KMS-11 (cell line): ENCODE measurements at regions not wholly inside any gene's neighbourhood (a gene's known extent, or its start where the extent isn't known, plus 50 kb on each side); places are given as distances from the start of the nearest gene placed in this dataset.

ENCODE experiments used
- H2AFZ ChIP-seq: fragments of 200-600 bp; sonication (generic); 2 replicates; pipeline ENCODE4 v1.6.1; 2016; ENCODE audit warnings: antibody characterized with exemption, mixed run types, low read depth
- H3K27ac ChIP-seq: fragments of 200-600 bp; sonication (generic); 2 replicates; pipeline ENCODE4 v1.6.1; 2016; ENCODE audit warnings: mild to moderate bottlenecking, mixed run types
- H3K27me3 ChIP-seq: fragments of 200-600 bp; sonication (generic); 2 replicates; pipeline ENCODE4 v1.6.1; 2017; ENCODE audit warnings: mild to moderate bottlenecking, low read depth, mixed run types, moderate library complexity; ENCODE audit not compliant: insufficient read depth
- H3K36me3 ChIP-seq: fragments of 200-600 bp; sonication (generic); 2 replicates; pipeline ENCODE4 v1.6.1; 2017; ENCODE audit warnings: mild to moderate bottlenecking, mixed run types; ENCODE audit not compliant: insufficient read depth
- H3K4me1 ChIP-seq: fragments of 200-600 bp; sonication (generic); 2 replicates; pipeline ENCODE4 v1.6.1; 2016; ENCODE audit warnings: mild to moderate bottlenecking, low read depth, mixed run types; ENCODE audit not compliant: poor library complexity, severe bottlenecking
- H3K4me2 ChIP-seq: fragments of 200-600 bp; sonication (generic); 2 replicates; pipeline ENCODE4 v1.7.0; 2016; ENCODE audit warnings: mild to moderate bottlenecking, mixed run types
- H3K4me3 ChIP-seq: fragments of 200-600 bp; sonication (generic); IDR thresholded peaks from 2 replicates; pipeline ENCODE4 v1.6.1; 2017; ENCODE audit warnings: low read depth, low read length, mixed read lengths; ENCODE audit not compliant: insufficient read depth
- H3K79me2 ChIP-seq: fragments of 200-600 bp; sonication (generic); 2 replicates; pipeline ENCODE4 v1.6.1; 2016; ENCODE audit warnings: low read depth, mixed run types; ENCODE audit not compliant: insufficient read depth
- H3K9ac ChIP-seq: fragments of 200-600 bp; sonication (generic); 2 replicates; pipeline ENCODE4 v1.6.1; 2016; ENCODE audit warnings: mild to moderate bottlenecking, mixed run types
- H4K20me1 ChIP-seq: fragments of 200-600 bp; sonication (generic); 2 replicates; pipeline ENCODE4 v1.6.1; 2016; ENCODE audit warnings: mild to moderate bottlenecking, mixed run types; ENCODE audit not compliant: insufficient read depth
- TF ChIP-seq, protein P1 (sequence below): fragments of 200-600 bp; sonication (generic); conservative IDR thresholded peaks from 2 replicates; pipeline ENCODE4 v1.6.1; 2017; ENCODE audit warnings: low read depth, mild to moderate bottlenecking, antibody characterized with exemption, low read length, moderate library complexity, mixed read lengths

DNA sequence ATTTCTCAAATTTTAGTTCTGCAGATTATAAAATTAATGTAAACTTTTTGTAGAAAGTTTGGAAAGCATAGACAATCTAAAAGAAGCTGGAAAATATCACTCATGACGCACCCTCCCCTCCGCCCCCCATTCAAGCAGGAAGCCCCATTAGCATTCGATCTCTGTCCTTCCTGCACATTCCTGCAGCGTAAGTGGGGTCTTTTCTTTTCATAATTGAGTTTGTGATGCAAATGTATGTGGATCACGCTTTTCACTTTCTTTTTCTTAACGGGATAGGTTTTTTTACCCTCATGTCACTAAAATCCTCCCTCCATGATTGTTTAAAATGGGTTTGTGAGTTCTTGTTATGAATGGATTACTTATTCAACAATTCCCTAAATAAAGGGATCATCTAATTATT lies 181.7 kb upstream of the HDAC4 start:
- no peaks in the 10 kb centered on the region for H4K20me1 ChIP-seq
- H3K79me2 ChIP-seq, result no peaks in the 10 kb centered on the region
- no peaks in the 10 kb centered on the region for H3K36me3 ChIP-seq
- no peak overlapping the region for H3K27ac ChIP-seq
- H2AFZ ChIP-seq, result no peak overlapping the region
- peaks cover 17% of the 10 kb centered on the region; the same call in 1 of the 2 replicates for H3K27me3 ChIP-seq
- TF ChIP-seq, protein P1, sequence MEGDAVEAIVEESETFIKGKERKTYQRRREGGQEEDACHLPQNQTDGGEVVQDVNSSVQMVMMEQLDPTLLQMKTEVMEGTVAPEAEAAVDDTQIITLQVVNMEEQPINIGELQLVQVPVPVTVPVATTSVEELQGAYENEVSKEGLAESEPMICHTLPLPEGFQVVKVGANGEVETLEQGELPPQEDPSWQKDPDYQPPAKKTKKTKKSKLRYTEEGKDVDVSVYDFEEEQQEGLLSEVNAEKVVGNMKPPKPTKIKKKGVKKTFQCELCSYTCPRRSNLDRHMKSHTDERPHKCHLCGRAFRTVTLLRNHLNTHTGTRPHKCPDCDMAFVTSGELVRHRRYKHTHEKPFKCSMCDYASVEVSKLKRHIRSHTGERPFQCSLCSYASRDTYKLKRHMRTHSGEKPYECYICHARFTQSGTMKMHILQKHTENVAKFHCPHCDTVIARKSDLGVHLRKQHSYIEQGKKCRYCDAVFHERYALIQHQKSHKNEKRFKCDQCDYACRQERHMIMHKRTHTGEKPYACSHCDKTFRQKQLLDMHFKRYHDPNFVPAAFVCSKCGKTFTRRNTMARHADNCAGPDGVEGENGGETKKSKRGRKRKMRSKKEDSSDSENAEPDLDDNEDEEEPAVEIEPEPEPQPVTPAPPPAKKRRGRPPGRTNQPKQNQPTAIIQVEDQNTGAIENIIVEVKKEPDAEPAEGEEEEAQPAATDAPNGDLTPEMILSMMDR, result no peak
- H3K4me3 ChIP-seq, result no peak overlapping the region
- no peak overlapping the region for H3K9ac ChIP-seq
- no peaks in the 10 kb centered on the region for H3K4me1 ChIP-seq
- no peak overlapping the region for H3K4me2 ChIP-seq

DNA sequence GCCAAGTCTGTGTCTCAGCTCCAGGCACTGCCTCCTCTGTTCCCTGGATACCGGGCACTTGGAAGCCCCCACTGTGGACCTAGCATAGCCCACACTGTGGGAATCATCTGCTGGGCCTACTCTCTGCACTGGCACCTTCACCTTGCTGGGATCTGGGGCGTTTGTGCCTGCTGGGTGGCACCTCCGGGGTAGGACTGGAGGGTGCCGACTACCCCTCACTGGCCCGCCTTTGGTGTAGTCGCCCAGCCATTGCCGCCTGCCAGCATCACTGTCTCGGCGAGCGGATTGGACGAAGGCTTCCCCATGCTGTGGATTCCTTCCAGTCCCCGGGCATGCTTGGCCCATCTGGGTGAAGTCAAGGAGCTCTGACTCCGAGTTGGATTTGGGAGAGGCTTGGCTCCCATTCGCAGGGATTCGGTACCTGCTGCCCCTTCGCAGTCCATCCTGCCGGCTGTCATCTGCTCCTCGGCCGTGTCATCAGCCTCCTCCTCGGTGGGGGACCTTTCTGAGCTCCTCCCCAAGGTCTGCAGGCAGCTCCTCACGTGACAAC lies 180.6 kb upstream of the HDAC4 start:
- Histone ChIP-seq H3K27me3 (peaks cover 25% of the 10 kb centered on the region; the same call in 1 of the 2 replicates), H4K20me1 (no peaks in the 10 kb centered on the region)

DNA sequence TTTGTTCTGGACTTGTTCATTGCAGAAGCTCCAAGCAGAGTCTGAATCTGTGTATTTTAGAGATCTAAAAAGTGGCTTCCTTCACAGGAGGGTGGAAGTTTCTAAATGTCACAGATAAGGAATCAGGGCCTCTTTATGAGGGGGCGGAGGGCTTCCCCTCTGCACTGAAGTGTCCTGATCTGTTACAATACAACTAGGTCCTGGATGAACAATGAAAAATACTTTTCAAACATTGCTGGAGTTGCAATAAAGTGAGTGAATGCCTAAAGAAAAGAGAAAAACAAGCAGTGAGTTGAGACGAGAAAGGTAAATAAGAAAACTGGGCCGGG lies 179.3 kb upstream of the HDAC4 start:
- H3K4me2 ChIP-seq, result no peak overlapping the region
- H3K79me2 ChIP-seq, result no peaks in the 10 kb centered on the region
- H3K4me1 ChIP-seq, result no peaks in the 10 kb centered on the region
- H3K4me3 ChIP-seq, result no peak overlapping the region
- no peaks in the 10 kb centered on the region for H4K20me1 ChIP-seq
- H3K27me3 ChIP-seq, result peaks cover 27% of the 10 kb centered on the region; the same call in 1 of the 2 replicates
- no peaks in the 10 kb centered on the region for H3K36me3 ChIP-seq
- no peak overlapping the region for H3K27ac ChIP-seq
- TF ChIP-seq, protein P1, result no peak
- no peak overlapping the region for H2AFZ ChIP-seq
- no peak overlapping the region for H3K9ac ChIP-seq

More for the DNA sequence above, 180.6 kb upstream of the HDAC4 start:
- no peak overlapping the region for H3K9ac ChIP-seq
- no peaks in the 10 kb centered on the region for H3K4me1 ChIP-seq
- H3K27ac ChIP-seq, result no peak overlapping the region
- no peaks in the 10 kb centered on the region for H3K36me3 ChIP-seq
- no peak overlapping the region for H3K4me2 ChIP-seq
- H3K79me2 ChIP-seq, result no peaks in the 10 kb centered on the region
- TF ChIP-seq, protein P1, result no peak
- H3K4me3 ChIP-seq, result no peak overlapping the region
- no peak overlapping the region for H2AFZ ChIP-seq

DNA sequence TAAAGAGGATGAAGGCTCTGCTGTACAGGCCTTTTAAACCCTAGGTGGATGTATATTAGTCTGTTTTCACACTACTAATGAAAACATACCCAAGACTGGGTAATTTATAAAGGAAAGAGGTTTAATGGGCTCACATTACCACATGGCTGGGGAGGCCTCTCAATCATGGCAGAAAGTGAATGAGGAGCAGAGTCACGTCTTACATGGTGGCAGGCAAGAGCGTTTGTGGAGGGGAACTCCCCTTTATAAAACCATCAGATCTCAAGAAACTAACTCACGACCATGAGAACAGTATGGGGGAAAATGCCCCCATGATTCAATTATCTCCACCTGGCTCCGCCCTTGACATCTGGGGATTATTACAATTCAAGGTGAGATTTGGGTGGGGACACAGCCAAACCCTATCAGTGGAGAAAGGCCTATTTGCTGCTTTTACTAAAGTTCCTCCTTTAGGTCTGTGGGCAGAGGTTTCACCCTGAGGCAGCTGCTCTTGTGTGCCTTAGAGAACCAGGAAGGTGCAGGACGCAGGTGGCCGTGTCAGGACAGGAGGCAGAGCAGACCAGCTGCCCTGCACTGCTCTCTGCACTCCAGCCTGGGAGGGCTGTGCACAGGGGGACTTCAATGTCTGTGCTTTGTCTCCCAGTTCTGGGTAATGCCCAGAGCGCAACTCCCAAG lies 178.8 kb upstream of the HDAC4 start:
- TF ChIP-seq, protein P1, result no peak
- Histone ChIP-seq H3K27me3 (peaks cover 27% of the 10 kb centered on the region; the same call in 1 of the 2 replicates), H3K27ac (no peak overlapping the region), H3K79me2 (no peaks in the 10 kb centered on the region), H3K4me3 (no peak overlapping the region), H4K20me1 (no peaks in the 10 kb centered on the region), H2AFZ (no peak overlapping the region), H3K36me3 (no peaks in the 10 kb centered on the region), H3K9ac (no peak overlapping the region), H3K4me2 (no peak overlapping the region), H3K4me1 (no peaks in the 10 kb centered on the region)
